ENCODE measurements at regions not wholly inside any gene's neighbourhood (a gene's known extent, or its start where the extent isn't known, plus 50 kb on each side); places are given as distances from the start of the nearest gene placed in this dataset.

- TF ChIP-seq CTCF (IDR thresholded peaks at IDR 0.05) (no peak), POLR2A (IDR thresholded peaks at IDR 0.05) (no peak)
Observed at GRCh38 chr12:89250636-89251035, 101.7 kb downstream of the DUSP6 start.
